ENCODE measurements at regions not wholly inside any gene's neighbourhood (a gene's known extent, or its start where the extent isn't known, plus 50 kb on each side); places are given as distances from the start of the nearest gene placed in this dataset.

DNA sequence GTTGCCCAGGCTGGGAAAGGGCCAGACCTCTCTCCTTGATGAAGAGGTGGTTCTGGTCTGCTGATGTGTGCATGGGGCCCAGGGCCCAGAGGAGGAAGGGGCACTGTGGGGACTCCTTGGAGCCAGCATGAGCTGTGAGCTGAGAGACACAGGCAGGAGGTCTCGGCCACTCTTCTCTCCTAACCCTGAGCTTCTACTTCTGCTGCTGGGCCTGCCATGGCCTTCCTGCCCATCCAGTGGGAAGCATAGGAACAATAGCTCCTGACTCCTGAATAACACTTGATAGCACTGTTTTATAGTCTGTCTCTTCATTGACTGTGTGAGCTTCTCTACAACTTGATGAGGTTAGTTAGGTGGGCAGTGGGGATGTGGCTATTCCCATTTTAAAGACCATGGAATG is 181.1 kb downstream of the UTP18 start:
- Mint-ChIP-seq H3K27me3 (ENCODE audit: insufficient read depth, low read depth, poor library complexity) (peaks cover 3% of the 10 kb centered on the region), H3K36me3 (ENCODE audit: low read depth) (no peaks in the 10 kb centered on the region; the same call in 2 of the 3 replicates), H3K4me1 (no peaks in the 10 kb centered on the region; the same call in 2 of the 3 replicates), H3K4me3 (no peak overlapping the region), H3K9me3 (peaks cover 4% of the 10 kb centered on the region; the same call in 1 of the 3 replicates), H3K27ac (no peak overlapping the region)
- Histone ChIP-seq H4K20me1 (replicated peaks; ENCODE audit: insufficient read depth) (no peaks in the 10 kb centered on the region), H3F3A (replicated peaks; ENCODE audit: low read depth) (no peaks in the 10 kb centered on the region), H3K27me3 (ENCODE audit: insufficient read depth) (no peaks in the 10 kb centered on the region), H3K9me2 (ENCODE audit: insufficient read depth) (peaks cover 18% of the 10 kb centered on the region), H2AFZ (no peak overlapping the region), H3K4me3 (no peak overlapping the region), H3K79me2 (replicated peaks; ENCODE audit: insufficient read depth) (no peaks in the 10 kb centered on the region), H3K27ac (ENCODE audit: low read depth) (no peak overlapping the region), H3K4me1 (ENCODE audit: insufficient read depth) (no peaks in the 10 kb centered on the region), H3K4me2 (no peak overlapping the region), H3K36me3 (ENCODE audit: insufficient read depth) (no peaks in the 10 kb centered on the region)
- no peak for ATAC-seq
- TF ChIP-seq REST (IDR thresholded peaks at IDR 0.05; ENCODE audit: unreplicated experiment): no peak
- TF ChIP-seq ZNF114 (CRISPR knock-in tag; IDR thresholded peaks at IDR 0.05): no peak
- no peak for TF ChIP-seq ZNF462 (CRISPR knock-in tag; IDR thresholded peaks at IDR 0.05)
- TF ChIP-seq NANOG (IDR thresholded peaks at IDR 0.05; ENCODE audit: borderline replicate concordance): no peak
- TF ChIP-seq CREB1 (CRISPR knock-in tag; IDR thresholded peaks at IDR 0.05; ENCODE audit: low read depth): no peak
- no peak for TF ChIP-seq JUNB (IDR thresholded peaks at IDR 0.05; ENCODE audit: unreplicated experiment)
- TF ChIP-seq STAT1 (IDR thresholded peaks at IDR 0.05; ENCODE audit: unreplicated experiment): no peak
- TF ChIP-seq, protein P1, sequence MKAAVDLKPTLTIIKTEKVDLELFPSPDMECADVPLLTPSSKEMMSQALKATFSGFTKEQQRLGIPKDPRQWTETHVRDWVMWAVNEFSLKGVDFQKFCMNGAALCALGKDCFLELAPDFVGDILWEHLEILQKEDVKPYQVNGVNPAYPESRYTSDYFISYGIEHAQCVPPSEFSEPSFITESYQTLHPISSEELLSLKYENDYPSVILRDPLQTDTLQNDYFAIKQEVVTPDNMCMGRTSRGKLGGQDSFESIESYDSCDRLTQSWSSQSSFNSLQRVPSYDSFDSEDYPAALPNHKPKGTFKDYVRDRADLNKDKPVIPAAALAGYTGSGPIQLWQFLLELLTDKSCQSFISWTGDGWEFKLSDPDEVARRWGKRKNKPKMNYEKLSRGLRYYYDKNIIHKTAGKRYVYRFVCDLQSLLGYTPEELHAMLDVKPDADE (IDR thresholded peaks at IDR 0.05): no peak
- TF ChIP-seq, protein P2, sequence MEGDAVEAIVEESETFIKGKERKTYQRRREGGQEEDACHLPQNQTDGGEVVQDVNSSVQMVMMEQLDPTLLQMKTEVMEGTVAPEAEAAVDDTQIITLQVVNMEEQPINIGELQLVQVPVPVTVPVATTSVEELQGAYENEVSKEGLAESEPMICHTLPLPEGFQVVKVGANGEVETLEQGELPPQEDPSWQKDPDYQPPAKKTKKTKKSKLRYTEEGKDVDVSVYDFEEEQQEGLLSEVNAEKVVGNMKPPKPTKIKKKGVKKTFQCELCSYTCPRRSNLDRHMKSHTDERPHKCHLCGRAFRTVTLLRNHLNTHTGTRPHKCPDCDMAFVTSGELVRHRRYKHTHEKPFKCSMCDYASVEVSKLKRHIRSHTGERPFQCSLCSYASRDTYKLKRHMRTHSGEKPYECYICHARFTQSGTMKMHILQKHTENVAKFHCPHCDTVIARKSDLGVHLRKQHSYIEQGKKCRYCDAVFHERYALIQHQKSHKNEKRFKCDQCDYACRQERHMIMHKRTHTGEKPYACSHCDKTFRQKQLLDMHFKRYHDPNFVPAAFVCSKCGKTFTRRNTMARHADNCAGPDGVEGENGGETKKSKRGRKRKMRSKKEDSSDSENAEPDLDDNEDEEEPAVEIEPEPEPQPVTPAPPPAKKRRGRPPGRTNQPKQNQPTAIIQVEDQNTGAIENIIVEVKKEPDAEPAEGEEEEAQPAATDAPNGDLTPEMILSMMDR (conservative IDR thresholded peaks at IDR 0.05; ENCODE audit: low read depth in 2 of 2): no peak
- no peak for TF ChIP-seq EZH2phosphoT487 (IDR thresholded peaks at IDR 0.05; ENCODE audit: unreplicated experiment)
- TF ChIP-seq ZNF331 (CRISPR knock-in tag; IDR thresholded peaks at IDR 0.05; ENCODE audit: low read depth): no peak
- TF ChIP-seq POLR2AphosphoS5 (IDR thresholded peaks at IDR 0.05; ENCODE audit: low read depth): no peak
- no peak for TF ChIP-seq EZH2 (IDR thresholded peaks at IDR 0.05; ENCODE audit: low read depth, unreplicated experiment)
- DNase-seq (ENCODE audit: low spot score): no peak
